GM13977 (cell line): ENCODE measurements at regions not wholly inside any gene's neighbourhood (a gene's known extent, or its start where the extent isn't known, plus 50 kb on each side); places are given as distances from the start of the nearest gene placed in this dataset.

Source experiments
- DNase-seq: peaks from one replicate; pipeline ENCODE4 v3.0.0; 2012; ENCODE audit warnings: low spot score
- CTCF ChIP-seq: IDR thresholded peaks from 2 replicates; pipeline ENCODE4 v1.5.1; 2012; ENCODE audit warnings: mild to moderate bottlenecking, control low read depth; ENCODE audit not compliant: insufficient read depth; ENCODE audit errors: extremely low read depth, missing control alignments
- in situ Hi-C: fragments of 300-500 bp; cut with MboI; formaldehyde crosslinking; loops from one replicate; pipeline ENCODE4 v1.12.0; 2022; ENCODE audit warnings: low sequenced_read_pairs, low pct_unique_long_range_greater_than_20kb, mixed read lengths, inconsistent platforms; ENCODE audit not compliant: unreplicated experiment

- no peak for DNase-seq
- in situ Hi-C loops = no loop called here
- no peak for TF ChIP-seq CTCF
Observed at GRCh38 chr5:135211083-135211790, 177.2 kb upstream of the PITX1 start.

GRCh38 chr5:135210286-135211055 is 176.4 kb upstream of the PITX1 start:
- in situ Hi-C loops = no loop called here
- no peak for TF ChIP-seq CTCF
- no peak for DNase-seq

GRCh38 chr5:135208903-135209721 is 175.1 kb upstream of the PITX1 start:
- in situ Hi-C loops = no loop called here
- no peak for TF ChIP-seq CTCF
- DNase-seq = no peak

- in situ Hi-C loops = no loop called here
- TF ChIP-seq CTCF = no peak
- DNase-seq = no peak
Observed at GRCh38 chr5:135208555-135208902, 174.5 kb upstream of the PITX1 start.

GRCh38 chr5:135207866-135208265 is 173.8 kb upstream of the PITX1 start:
- in situ Hi-C loops = no loop called here
- DNase-seq = no peak
- no peak for TF ChIP-seq CTCF

GRCh38 chr5:135206862-135207261 is 172.8 kb upstream of the PITX1 start:
- TF ChIP-seq CTCF = no peak
- no peak for DNase-seq
- in situ Hi-C loops = no loop called here
